HG03378 (cell line): ENCODE measurements at regions not wholly inside any gene's neighbourhood (a gene's known extent, or its start where the extent isn't known, plus 50 kb on each side); places are given as distances from the start of the nearest gene placed in this dataset.

ENCODE experiments used
- ATAC-seq: cut with Tn5 transposase; IDR thresholded peaks from one replicate; pipeline ENCODE4 v1.9.1; 2021; ENCODE audit warnings: mild to moderate bottlenecking, moderate library complexity; ENCODE audit not compliant: unreplicated experiment

DNA sequence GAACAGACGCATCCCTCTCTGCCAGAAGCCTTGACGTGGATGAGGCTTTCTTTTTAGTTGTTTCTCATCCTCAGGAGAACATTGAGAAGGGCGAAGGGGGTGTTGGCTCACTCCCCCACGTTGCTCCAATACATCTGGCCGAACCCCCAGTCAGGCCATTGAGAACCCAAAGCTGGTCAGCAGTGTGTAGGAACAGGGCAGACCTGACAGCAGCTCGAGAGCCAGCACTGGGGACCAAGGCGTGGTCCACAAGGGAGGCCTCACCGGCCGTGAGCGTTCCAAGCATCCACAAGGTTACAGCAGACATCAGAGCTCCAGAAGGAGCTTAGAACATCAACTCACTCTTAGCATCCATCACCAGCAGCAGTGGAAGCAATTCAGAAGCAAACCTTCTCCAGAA is 387.9 kb upstream of the ARID1B start:
- ATAC-seq, result no peak

DNA sequence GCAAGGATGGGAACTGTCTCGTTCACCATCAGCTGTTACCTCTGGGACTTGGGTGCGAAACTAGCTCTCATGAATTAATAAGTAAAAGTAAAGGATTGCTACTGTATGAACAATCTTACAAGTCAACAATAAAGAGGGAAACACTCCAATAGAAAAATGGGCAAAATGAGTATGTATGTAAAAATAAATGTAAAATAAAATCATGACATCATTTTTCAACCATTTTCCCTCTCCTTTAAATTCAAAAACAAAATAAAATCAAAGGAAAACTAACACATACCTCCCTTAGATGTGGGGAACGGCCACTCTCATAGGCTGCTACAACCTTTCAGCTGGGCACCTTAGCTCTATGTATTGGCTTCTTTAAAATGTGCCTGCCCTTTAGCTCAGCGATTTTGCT is 389.7 kb upstream of the ARID1B start:
- no peak for ATAC-seq

DNA sequence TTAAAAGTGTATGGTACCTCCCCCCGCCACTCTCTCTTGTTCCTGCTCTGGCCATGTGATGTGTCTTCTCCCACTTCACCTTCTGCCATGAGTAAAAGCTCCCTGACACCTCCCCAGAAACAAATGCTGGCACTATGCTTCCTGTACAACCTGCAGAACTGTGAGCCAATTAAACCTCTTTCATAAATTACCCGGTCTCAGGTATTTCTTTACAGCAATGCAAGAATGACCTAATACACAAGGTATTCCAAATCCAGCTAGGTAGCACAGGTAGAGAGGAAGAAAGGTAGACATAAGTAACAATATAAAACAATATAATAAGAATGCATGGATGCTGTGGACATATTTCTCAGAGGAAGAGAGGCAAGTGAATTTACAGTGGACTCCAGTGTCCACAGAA is 394.1 kb upstream of the ARID1B start:
- no peak for ATAC-seq

DNA sequence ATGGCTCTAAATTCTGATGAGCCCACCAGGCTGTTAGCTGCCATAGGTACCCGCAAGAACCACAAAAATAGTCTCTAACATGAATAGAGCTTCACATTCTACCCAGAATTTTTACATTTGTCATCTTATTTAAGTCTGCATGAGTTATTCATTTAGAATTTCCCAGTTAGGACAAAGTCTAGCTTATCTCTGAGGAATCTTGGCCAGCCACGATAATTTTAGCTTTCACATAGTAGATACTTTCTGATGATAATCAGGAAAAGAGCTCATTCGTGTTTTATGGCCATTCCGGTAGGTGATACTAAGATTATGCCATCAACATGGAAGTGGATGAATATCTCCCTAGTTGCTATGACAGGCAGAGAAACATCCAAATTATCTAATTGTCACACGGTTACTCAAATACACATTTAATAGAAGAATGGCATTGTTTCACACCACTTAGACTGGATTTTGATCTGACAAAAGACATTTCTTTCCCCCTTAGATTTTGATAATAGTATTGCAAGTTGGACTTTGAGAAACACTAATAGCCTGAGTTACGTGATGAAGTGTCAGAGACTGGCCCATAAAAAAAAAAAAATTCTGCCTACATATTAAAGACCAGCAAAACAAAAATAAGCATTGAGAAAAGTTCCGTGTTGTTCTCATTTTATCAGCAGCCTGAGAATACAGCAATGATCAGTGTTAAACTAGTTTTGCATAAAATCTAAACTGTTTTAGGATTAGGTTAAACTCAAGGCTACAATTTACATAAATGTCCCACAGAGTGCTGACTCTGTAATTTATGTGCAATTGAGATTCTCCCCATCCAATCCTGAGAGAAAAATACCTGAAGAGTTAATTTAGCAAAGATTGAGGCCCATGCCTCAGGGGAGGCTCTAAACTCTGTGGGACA is 397.5 kb upstream of the ARID1B start:
- ATAC-seq, result no peak

DNA sequence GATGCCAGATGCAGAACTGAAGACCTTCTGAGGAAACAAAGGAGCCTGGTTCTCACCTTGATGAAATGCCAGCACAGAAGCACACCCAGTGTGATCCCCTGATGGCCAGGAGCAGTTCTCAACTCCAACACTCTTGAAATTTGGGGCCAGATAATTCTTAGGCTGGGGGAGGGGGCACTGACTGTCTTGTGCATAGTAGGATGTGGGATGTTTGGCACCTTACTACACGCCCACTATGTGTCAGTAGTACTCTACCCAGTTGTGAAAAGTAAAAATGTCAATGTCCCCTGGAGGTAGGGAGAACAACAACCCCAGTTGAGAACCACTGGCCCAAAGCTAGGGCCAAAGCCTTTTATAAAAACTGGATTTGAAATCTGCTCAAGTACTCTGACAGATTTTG is 398.3 kb upstream of the ARID1B start:
- ATAC-seq, result no peak

DNA sequence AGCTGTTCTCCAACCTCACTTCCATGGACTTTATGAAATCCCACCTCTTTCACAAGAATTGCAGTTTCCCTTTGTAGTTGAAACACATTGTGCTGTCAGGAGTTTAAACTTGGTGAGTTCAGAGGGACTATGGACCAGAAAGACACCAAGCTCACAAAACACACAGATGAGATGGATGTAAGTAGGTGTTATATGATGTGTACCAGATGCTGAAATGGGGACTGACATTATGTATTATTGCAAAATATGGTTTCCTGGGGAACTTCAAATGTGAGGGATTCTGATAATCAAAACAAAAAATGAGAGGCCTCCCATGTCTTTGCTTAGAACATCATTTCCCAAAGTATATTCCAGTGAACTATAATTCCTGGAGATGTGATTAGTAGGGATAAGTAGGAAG is 401.1 kb upstream of the ARID1B start:
- no peak for ATAC-seq

DNA sequence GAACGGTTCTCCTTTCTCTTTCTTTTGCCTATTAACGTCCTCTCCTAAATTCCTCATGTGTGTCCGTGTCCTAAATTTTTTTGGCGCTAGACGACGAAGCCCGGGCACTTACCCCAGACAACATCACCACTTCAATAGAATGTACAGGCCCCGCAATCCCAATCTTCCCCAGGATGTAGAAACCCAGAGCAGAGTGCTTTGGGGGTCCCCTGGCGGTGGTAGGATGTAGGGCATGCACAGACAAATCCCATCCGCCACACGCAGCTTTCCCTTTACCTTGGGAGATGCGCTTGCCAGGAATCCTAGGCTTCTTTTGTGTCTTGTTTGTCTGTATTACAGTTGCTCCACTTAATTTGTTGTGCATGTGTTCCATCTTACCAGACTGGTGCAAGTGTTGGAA is 417.3 kb upstream of the ARID1B start:
- ATAC-seq, result no peak

DNA sequence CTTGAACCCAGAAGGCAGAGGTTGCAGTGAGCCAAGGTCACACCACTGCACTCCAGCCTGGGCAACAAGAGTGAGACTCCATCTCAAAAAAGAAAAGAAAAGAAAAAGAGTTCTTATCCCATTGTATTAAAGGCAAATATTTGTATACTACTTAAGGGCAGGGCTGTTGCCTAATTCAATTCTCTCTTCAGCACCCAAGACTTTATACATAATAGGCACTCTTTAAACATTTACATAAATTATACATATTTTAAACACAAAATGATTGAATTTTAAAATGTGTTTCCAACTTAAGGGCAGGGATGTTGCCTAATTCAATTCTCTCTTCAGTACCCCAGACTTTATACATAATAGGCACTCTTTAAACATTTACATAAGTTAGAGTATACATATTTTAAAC is 424.3 kb upstream of the ARID1B start:
- no peak for ATAC-seq

DNA sequence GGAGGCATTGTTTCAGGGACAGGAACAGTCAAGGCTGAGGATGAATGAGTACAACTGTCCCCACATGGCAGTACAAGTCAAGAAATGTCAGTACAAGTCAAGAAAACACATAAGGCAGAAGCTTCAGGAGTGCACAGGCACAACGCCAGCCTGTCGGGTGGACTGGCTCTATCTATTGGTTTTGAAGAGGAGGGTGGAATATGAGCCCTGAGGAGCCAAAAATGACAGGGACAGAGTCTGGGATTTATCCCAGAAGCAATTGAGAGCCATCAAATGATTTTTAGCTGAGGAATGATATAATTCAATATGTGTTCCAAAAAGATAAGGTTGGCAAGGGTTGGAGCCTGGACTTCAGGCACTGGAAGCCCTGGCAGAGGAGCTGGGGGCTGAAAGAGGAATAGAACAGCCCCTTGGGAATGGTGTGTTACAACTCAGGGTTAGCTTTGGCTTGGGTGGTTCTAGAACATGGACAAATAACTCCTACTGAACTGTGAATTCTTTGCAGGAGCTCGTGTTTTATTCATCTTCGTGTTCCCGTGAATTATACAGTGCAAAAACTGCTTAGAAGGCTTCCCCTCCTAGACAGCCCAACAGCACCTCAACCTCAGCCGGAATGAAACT is 425.7 kb upstream of the ARID1B start:
- ATAC-seq, result no peak

DNA sequence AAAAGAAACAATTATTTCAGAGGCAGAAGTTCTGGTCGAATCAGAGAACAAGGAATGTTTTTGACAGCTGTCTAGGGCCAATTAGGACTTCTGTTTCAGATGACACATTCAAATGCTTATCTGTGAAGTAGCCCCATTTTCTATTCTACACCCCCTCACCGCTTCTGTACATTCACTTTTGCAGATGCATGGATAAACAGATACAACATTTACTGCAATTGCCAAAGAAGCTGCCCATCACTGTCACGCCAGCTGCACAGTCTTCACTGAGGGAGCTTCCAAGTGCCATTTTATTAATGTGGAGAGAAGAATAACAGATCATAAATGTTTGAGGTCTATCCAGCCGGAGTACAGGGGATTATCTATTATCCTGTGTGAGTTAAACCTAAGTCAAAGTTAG is 426.8 kb upstream of the ARID1B start:
- ATAC-seq, result no peak

DNA sequence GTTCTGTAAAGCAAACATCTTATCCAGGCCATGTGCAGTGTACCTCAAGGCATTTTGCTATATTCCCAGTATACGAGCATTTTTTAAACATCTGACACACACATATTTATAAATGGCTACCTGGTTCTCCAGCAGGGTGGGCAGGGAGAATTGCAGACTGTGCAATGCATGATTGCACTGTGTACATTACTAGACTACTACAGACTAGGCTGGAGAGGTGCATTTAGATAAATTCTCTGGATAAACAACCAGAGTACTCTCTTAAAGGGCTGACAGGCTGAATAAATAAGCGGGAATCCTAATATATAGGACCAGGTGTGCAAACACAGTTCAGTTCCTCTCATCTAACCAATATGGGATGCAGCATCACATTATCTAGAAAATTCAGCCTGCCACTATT is 428.3 kb upstream of the ARID1B start:
- ATAC-seq, result no peak

DNA sequence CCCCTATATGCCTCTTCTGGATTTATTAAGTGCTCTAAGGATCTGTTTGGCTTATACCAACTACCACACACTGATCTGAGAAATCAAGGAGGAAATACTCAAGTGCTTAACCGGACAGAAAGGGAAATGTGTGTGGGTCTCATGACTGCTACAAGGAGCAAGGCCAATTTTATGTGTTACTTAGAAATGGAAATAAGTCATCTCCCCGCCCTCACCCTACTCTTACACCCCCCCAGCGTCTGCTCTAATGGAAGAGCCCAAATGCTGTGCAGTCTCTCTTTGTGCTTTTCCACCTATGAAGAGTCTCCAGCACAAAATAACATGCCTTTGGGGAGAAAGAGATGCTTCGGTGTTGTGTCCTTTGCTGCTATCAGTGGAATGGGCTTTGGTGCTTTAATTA is 428.8 kb upstream of the ARID1B start:
- ATAC-seq, result no peak

DNA sequence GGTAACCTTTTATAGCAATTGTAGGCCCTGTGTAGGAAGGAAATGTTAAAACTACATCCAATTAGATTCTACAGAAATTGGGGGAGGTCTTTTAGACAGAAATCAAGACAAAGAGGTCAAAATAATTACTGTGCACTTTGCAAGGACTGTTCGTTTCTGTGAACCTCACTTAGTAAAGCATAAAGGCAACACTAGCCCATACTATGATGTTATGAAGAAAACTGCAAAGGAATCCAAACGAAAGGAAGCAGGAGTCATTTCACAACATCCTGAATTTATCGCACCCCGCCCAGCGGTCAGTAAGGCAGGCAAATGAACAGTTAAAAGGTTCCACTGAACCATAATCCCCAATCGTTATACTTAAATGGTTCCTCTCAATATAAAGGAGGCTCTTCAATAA is 429.5 kb upstream of the ARID1B start:
- ATAC-seq, result no peak

DNA sequence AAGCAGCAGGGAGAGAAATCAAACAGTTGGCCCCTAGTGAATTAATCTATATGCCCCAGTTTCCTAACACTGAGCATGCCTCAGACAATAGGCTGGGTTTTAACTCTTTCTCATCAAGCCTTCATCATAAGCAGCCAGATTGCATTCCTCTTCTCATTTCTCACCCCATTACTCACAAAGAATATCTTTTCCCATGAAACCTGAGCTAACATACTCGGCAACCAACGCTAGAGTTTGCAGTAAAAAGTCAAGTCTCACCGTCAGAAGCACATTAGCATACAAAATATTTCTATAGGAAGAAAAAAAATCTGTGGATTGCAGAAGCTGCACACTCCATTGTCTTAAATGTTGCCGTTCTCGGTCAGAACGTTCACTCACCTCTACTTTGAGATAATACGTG is 429.9 kb upstream of the ARID1B start:
- no peak for ATAC-seq

DNA sequence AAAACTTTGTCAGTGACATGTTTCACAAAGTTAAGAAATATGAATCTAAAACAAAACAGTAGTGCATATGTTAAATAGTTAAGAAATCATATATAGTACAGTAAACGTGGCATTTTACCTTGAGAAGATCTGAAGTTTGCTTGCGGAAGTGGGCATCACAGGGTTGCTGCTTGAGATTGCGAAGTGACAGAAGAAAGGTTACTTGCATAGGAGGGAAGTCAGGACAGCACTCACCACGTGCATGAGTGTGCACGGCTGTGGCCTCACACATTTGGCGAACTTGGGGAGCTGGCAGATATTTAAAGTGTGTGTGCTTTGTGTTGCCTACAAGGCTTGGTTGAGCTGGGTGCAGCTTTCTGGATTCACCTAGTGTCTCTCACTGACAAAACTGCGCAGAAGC is 431.5 kb upstream of the ARID1B start:
- ATAC-seq, result no peak

DNA sequence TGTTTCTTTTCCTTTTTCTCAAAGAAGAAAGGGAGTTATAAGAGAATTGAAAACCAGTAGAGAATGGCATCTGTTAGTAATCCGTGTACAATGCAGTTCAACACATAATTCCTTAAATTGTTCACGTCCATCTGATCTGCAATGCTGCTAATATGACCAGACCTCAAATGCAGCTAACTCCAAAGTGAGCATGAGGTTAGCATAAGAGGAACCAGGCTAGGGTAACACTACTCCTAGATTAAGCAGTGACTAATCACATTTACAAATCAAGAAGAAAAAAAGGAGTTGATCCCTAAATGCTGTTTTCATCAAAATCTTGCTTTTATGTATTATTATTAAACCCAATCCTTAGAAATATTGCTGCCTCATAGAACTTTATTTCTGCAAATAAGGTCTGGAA is 432.7 kb upstream of the ARID1B start:
- no peak for ATAC-seq

DNA sequence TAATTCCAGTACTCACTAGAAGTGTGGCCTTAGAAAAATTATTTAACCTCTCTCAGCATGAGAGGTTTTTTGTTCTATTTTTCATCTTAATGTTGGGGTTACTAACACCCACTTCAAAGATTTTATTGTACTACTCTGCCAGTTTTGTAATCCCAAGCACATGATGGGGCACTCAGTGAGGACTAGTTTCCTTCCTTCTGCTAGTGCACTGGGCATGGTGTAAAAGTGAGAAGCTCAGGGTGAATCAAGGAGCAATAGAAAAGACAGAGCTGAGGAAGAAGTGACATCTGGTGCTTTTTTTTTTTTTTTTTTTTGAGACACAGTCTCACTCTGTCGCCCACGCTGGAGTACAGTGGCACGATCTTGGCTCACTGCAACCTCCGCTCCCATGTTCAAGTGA is 439.4 kb upstream of the ARID1B start:
- ATAC-seq, result no peak

DNA sequence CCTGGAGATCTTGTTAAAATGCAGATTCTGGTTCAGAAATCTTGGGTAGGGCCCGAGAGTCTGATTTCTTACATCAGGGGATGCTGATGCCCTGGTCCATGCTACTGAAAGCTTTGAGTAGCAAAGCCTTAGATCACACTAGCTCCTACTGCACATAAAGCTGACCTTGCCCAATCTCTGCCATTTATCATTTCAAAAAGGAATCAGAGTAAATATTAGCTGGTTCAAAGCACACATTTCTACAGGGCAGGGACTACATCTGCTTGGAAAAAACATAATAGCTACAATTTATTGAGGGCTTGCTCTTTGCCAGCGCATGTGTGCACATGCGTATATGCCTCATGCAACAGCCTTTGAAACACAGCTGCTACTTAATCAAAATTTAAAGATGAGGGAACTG is 440.4 kb upstream of the ARID1B start:
- no peak for ATAC-seq

DNA sequence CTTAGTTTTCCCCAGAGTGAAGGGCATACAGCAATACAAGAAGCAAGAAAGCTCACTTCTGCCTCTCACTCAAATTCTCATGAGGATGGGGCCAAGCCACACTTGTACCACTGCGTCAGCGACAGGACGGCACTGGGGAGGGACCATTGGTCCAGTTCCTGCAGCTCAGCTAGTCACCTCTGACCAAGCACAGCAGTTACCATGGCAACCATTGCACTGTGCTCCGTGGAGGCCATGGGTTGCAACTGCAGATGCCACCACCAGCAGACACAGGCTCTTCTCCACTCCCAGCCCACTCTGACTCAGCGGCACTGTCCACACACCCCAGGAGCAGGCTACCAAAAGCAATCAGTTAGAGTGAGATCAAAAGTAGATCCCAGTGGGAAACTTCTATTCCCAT is 441.1 kb upstream of the ARID1B start:
- ATAC-seq, result no peak

DNA sequence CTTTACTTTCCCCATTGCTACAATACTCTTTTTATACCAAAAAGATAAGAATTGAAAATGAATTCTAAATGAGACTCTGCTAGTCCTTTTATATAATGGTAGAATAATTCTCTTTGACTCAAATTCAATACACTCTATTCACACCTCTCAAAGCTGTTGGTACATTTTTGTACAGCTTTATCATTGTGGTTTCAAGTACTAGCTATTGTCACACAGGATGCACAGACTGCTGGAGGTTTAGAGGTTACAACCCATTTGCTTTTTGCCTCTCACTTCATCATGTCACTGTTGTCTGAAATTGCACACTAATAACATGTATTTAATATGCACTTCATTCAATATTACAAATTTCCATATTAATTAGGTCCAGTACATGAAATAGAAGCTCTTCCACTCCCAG is 442.2 kb upstream of the ARID1B start:
- no peak for ATAC-seq

DNA sequence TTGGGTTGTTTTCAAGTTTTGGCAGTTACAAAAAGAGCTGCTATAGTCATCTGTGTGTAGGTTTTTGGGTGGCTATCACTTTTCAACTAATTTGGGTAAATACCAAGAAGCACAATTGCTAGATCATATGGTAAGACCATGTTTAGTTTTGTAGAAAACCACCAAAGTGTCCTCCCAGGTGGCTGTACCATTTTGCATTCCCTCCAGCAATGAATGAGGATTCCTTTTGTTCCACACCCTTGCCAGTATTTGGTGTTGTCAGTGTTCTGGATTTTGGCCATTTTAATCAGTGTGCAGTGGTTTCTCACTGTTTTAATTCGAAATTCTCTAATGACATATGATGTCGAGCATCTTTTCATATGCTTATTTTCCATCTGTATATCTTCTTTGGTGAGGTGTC is 457.5 kb upstream of the ARID1B start:
- no peak for ATAC-seq

DNA sequence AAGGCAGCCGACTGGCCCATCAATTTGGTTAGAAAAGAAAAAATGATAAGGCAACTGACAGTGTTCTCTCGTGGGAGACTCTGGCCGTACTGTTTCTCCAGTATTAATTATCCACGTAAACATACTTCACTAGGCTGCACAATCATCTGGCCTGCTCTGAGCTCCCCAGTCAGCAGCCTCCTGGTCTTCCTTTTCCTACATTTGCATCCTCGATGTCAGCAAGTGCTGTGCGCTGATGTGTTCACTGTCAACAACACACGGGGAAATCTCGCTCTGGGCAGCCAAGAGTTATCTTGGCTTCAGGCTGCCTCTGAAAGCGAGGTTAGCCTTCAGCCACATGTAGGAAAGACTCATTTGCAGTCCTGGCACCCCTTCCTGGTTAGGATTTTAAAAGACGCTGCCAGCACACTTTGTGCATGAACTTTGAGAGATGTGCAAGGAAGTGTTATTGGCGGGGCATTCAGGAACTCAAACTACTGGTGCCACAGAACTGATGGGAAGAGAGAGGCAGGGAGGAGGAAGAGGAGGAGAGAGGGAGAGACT is 460.5 kb upstream of the ARID1B start:
- ATAC-seq, result no peak
